ENCODE measurements at regions not wholly inside any gene's neighbourhood (a gene's known extent, or its start where the extent isn't known, plus 50 kb on each side); places are given as distances from the start of the nearest gene placed in this dataset.

DNA sequence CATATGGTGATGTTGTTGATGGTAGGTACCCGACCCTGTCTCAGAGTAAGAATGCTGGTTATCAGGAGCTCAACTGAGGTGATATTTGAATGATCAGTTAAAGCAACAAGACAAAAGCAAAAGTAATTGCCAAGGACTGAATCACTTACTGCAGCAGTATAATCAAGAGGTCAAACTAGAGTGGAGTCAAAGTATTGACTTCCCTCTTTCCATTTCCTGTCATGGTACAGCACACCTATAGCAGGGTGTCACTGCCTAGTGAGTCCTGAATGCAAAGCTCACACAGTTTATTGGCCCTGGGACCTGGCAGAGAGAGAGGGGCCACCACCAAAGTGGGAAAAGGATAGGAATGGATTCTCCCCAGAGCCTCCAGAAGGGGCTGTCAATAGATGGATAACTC is 886.1 kb upstream of the SORCS1 start:
- Histone ChIP-seq H3K27ac (ENCODE audit: low read depth, low read length) (no peak overlapping the region), H3K36me3 (ENCODE audit: control insufficient read depth in 1 of 2, insufficient read depth in 2 of 2, low read length in 2 of 2) (no peaks in the 10 kb centered on the region; a peak in 1 of 4 replicates), H3K9me2 (ENCODE audit: insufficient read depth) (no peaks in the 10 kb centered on the region), H4K20me1 (ENCODE audit: insufficient read depth) (no peaks in the 10 kb centered on the region), H3K4me1 (ENCODE audit: control insufficient read depth in 1 of 2, insufficient read depth in 2 of 2, low read length in 2 of 2) (no peaks in the 10 kb centered on the region), H3K4me3 (replicated peaks in 1 of 2; ENCODE audit: low read depth in 1 of 2, low read length in 2 of 2) (no peak overlapping the region), H3K79me2 (ENCODE audit: insufficient read depth, low read length) (no peaks in the 10 kb centered on the region), H3K27me3 (ENCODE audit: insufficient read depth, low read length) (no peaks in the 10 kb centered on the region), H3K9ac (ENCODE audit: low read length) (no peak overlapping the region), H3K9me3 (ENCODE audit: control insufficient read depth in 1 of 2, insufficient read depth in 1 of 2, low read depth in 1 of 2, low read length in 2 of 2) (peaks cover 22 to 39% of the 10 kb centered on the region in 2 experiments; a peak in 2 of 4 replicates), H2AFZ (ENCODE audit: low read depth, low read length, poor library complexity, severe bottlenecking) (no peak overlapping the region), H3K4me2 (ENCODE audit: low read length) (no peak overlapping the region)
- intact Hi-C loops (cut with micrococcal nuclease) = no loop called here
- CTCF ChIA-PET = no interaction called here
- RAD21 ChIA-PET (ENCODE audit: low non-redundant PET in 1 of 2, low total read pairs in 2 of 2, uncharacterized antibody in 2 of 2, unreplicated experiment in 2 of 2) = no interaction called here
- no TSS peak for BruUV-seq (replicated peaks)
- TF ChIP-seq SRF (IDR thresholded peaks at IDR 0.05; ENCODE audit: low read depth) (no peak), SIN3A (IDR thresholded peaks at IDR 0.05; ENCODE audit: low read depth) (no peak), EZH2phosphoT487 (IDR thresholded peaks at IDR 0.05; ENCODE audit: borderline replicate concordance) (no peak), JUND (IDR thresholded peaks at IDR 0.05) (no peak), SP1 (IDR thresholded peaks at IDR 0.05; ENCODE audit: low read depth) (no peak), TCF7L2 (IDR thresholded peaks at IDR 0.05; ENCODE audit: borderline replicate concordance, extremely low read depth, insufficient read depth, insufficient read length) (no peak), EZH2 (IDR thresholded peaks at IDR 0.05) (no peak), CBX3 (IDR thresholded peaks at IDR 0.05; ENCODE audit: low read depth) (no peak), RAD21 (IDR thresholded peaks at IDR 0.05; ENCODE audit: low read depth) (no peak), POLR2AphosphoS5 (IDR thresholded peaks at IDR 0.05; ENCODE audit: low read depth, low read length) (no peak), ZFX (IDR thresholded peaks at IDR 0.05) (no peak), FOSL1 (IDR thresholded peaks at IDR 0.05; ENCODE audit: low read depth) (no peak)
- TF ChIP-seq, protein P1, sequence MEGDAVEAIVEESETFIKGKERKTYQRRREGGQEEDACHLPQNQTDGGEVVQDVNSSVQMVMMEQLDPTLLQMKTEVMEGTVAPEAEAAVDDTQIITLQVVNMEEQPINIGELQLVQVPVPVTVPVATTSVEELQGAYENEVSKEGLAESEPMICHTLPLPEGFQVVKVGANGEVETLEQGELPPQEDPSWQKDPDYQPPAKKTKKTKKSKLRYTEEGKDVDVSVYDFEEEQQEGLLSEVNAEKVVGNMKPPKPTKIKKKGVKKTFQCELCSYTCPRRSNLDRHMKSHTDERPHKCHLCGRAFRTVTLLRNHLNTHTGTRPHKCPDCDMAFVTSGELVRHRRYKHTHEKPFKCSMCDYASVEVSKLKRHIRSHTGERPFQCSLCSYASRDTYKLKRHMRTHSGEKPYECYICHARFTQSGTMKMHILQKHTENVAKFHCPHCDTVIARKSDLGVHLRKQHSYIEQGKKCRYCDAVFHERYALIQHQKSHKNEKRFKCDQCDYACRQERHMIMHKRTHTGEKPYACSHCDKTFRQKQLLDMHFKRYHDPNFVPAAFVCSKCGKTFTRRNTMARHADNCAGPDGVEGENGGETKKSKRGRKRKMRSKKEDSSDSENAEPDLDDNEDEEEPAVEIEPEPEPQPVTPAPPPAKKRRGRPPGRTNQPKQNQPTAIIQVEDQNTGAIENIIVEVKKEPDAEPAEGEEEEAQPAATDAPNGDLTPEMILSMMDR (IDR thresholded peaks at IDR 0.05 in 2 of 3, conservative IDR thresholded peaks at IDR 0.05 in 1 of 3; ENCODE audit: borderline replicate concordance in 1 of 3, insufficient read depth in 1 of 3, low read depth in 2 of 3, low read length in 2 of 3) = no peak
- TF ChIP-seq, protein P2, sequence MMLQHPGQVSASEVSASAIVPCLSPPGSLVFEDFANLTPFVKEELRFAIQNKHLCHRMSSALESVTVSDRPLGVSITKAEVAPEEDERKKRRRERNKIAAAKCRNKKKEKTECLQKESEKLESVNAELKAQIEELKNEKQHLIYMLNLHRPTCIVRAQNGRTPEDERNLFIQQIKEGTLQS (IDR thresholded peaks at IDR 0.05) = no peak
- TF ChIP-seq, protein P3, sequence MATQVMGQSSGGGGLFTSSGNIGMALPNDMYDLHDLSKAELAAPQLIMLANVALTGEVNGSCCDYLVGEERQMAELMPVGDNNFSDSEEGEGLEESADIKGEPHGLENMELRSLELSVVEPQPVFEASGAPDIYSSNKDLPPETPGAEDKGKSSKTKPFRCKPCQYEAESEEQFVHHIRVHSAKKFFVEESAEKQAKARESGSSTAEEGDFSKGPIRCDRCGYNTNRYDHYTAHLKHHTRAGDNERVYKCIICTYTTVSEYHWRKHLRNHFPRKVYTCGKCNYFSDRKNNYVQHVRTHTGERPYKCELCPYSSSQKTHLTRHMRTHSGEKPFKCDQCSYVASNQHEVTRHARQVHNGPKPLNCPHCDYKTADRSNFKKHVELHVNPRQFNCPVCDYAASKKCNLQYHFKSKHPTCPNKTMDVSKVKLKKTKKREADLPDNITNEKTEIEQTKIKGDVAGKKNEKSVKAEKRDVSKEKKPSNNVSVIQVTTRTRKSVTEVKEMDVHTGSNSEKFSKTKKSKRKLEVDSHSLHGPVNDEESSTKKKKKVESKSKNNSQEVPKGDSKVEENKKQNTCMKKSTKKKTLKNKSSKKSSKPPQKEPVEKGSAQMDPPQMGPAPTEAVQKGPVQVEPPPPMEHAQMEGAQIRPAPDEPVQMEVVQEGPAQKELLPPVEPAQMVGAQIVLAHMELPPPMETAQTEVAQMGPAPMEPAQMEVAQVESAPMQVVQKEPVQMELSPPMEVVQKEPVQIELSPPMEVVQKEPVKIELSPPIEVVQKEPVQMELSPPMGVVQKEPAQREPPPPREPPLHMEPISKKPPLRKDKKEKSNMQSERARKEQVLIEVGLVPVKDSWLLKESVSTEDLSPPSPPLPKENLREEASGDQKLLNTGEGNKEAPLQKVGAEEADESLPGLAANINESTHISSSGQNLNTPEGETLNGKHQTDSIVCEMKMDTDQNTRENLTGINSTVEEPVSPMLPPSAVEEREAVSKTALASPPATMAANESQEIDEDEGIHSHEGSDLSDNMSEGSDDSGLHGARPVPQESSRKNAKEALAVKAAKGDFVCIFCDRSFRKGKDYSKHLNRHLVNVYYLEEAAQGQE (IDR thresholded peaks at IDR 0.05; ENCODE audit: low read depth) = no peak
- no peak for ATAC-seq
- no peak for DNase-seq (ENCODE audit: low read depth, low spot score)
- POLR2A ChIA-PET = no interaction called here

All from HCT116 (cell line).